ENCODE measurements at regions not wholly inside any gene's neighbourhood (a gene's known extent, or its start where the extent isn't known, plus 50 kb on each side); places are given as distances from the start of the nearest gene placed in this dataset.

GRCh38 chr2:173572848-173573247, 218.2 kb downstream of the CDCA7 start:
- TF ChIP-seq CTCF (IDR thresholded peaks at IDR 0.05; ENCODE audit: low read length), result 0 out of 2 replicates have a peak, but pooled peaks have one; percentile 7
- TF ChIP-seq EZH2 (optimal IDR thresholded peaks at IDR 0.05; ENCODE audit: low read depth, low read length), result no peak
- no peak for TF ChIP-seq EZH2phosphoT487 (IDR thresholded peaks at IDR 0.05; ENCODE audit: low read length)
